Ovary (tissue), 7 donors: ENCODE measurements at regions not wholly inside any gene's neighbourhood (a gene's known extent, or its start where the extent isn't known, plus 50 kb on each side); places are given as distances from the start of the nearest gene placed in this dataset.

Source experiments
- DNase-seq, 5 donors: peaks; one replicate each; pipeline ENCODE4 v3.0.0-alpha.2; 2019 to 2020
- H3K27ac ChIP-seq, 2 donors: fragments of 200-600 bp; one replicate each; pipeline versions ENCODE4 v1.5.1 to v1.8.0; 2019 to 2022
- H3K27me3 ChIP-seq: fragments of 200-600 bp; one replicate; pipeline ENCODE4 v1.8.0; 2022
- H3K36me3 ChIP-seq: fragments of 200-600 bp; sonication (generic); one replicate; pipeline ENCODE4 v1.5.1; 2019
- H3K4me1 ChIP-seq: one replicate; pipeline ENCODE4 v1.8.1; 2013; ENCODE audit warnings: mild to moderate bottlenecking, moderate library complexity; ENCODE audit not compliant: insufficient read depth
- H3K4me3 ChIP-seq: fragments of 200-600 bp; sonication (generic); one replicate; pipeline ENCODE4 v1.5.1; 2017
- H3K9me3 ChIP-seq, 2 donors: fragments of 200-600 bp in 1 of 2; sonication (generic) in 1 of 2; one replicate each; pipeline versions ENCODE4 v1.5.1 to v1.8.1; 2013 to 2019; ENCODE audit warnings: mild to moderate bottlenecking in 1 of 2, moderate library complexity in 1 of 2
- CTCF ChIP-seq, 3 donors: fragments of 450-650 bp in 2 of 3; fragments of 200-600 bp in 1 of 3; IDR thresholded peaks; one replicate each; pipeline versions ENCODE4 v1.5.1 to v1.8.0; 2016 to 2022; ENCODE audit warnings: antibody characterized with exemption in 3 of 3, mild to moderate bottlenecking in 1 of 3
- EP300 ChIP-seq: sonication (generic); formaldehyde crosslinking; IDR thresholded peaks from one replicate; pipeline ENCODE4 v1.6.1; 2017; ENCODE audit warnings: antibody characterized with exemption
- POLR2A ChIP-seq: fragments of 450-650 bp; IDR thresholded peaks from one replicate; pipeline ENCODE4 v1.6.1; 2017; ENCODE audit warnings: antibody characterized with exemption, mild to moderate bottlenecking, moderate library complexity
- WGBS, 3 donors: extraction: QIAGEN DNeasy Blood & Tissue Kit in 1 of 3; methylation state at CpG; one replicate each; pipeline versions ENCODE4 v1.1.5 to v1.1.7; 2013 to 2017; 5-methylcytosine and 5-hydroxymethylcytosine counted together
- intact Hi-C, 4 donors: fragments of 100-400 bp; cut with DNase I; formaldehyde crosslinking; loops; one replicate each; pipeline versions ENCODE4 v1.11.0 to v1.15.1; 2022 to 2023
- donor health status: DM: no; HTN: no; CAD: no; lungs with moderate emphysema.
- donor health status: DM: no; HTN: no; CAD: no.
- donor health status: Bipolar disorder and iron deficiency.
- donor health status: DM: no; HTN: no; CAD: no.
- donor health status: DM: yes; HTN: yes; CAD: no.

GRCh38 chr11:106288057-106288456 lies 210.6 kb downstream of the AASDHPPT start:
- no peak for TF ChIP-seq POLR2A
- TF ChIP-seq CTCF (IDR thresholded peaks at IDR 0.05), result no peak
- Histone ChIP-seq H3K27me3 (no peaks in the 10 kb centered on the region), H3K4me1 (no peaks in the 10 kb centered on the region), H3K36me3 (no peaks in the 10 kb centered on the region), H3K9me3 (no peaks in the 10 kb centered on the region), H3K27ac (no peak overlapping the region), H3K4me3 (no peak overlapping the region)
- DNase-seq, result no peak
- WGBS, 3 donors, result 93 to 96% (median 94%) methylated on average over 3 of the region's 3 CpGs
- intact Hi-C loops, result no loop called here

- Histone ChIP-seq H3K4me1 (no peaks in the 10 kb centered on the region), H3K36me3 (no peaks in the 10 kb centered on the region), H3K27ac (no peak overlapping the region), H3K4me3 (no peak overlapping the region), H3K9me3 (no peaks in the 10 kb centered on the region), H3K27me3 (no peaks in the 10 kb centered on the region)
- WGBS, 3 donors, result 48 to 75% (median 71%) methylated on average over 1 of the region's 1 CpG
- DNase-seq, result no peak
- TF ChIP-seq POLR2A (no peak), CTCF (IDR thresholded peaks at IDR 0.05) (no peak), EP300 (no peak)
- intact Hi-C loops, result no loop called here
Observed at GRCh38 chr11:106288822-106289387, 211.4 kb downstream of the AASDHPPT start.

- Histone ChIP-seq H3K9me3 (no peaks in the 10 kb centered on the region), H3K36me3 (no peaks in the 10 kb centered on the region), H3K27me3 (no peaks in the 10 kb centered on the region), H3K4me3 (no peak overlapping the region), H3K4me1 (no peaks in the 10 kb centered on the region), H3K27ac (no peak overlapping the region)
- no peak for DNase-seq
- WGBS, 3 donors, result 91 to 93% (median 92%) methylated on average over 3 of the region's 3 CpGs
- intact Hi-C loops, result no loop called here
- TF ChIP-seq CTCF (IDR thresholded peaks at IDR 0.05), result no peak
- TF ChIP-seq POLR2A, result no peak
- TF ChIP-seq EP300, result no peak
Observed at GRCh38 chr11:106292526-106292925, 215.1 kb downstream of the AASDHPPT start.

- no peaks in the 10 kb centered on the region for H3K27me3 ChIP-seq
- intact Hi-C loops, result no loop called here
- H3K4me1 ChIP-seq, result no peaks in the 10 kb centered on the region
- no peak overlapping the region for H3K4me3 ChIP-seq
- no peak for TF ChIP-seq EP300
- no peak for TF ChIP-seq CTCF (IDR thresholded peaks at IDR 0.05)
- TF ChIP-seq POLR2A, result no peak
- DNase-seq, result no peak
- H3K9me3 ChIP-seq, result peaks cover 0 to 3% of the 10 kb centered on the region in 2 donors
- no peak overlapping the region for H3K27ac ChIP-seq
- H3K36me3 ChIP-seq, result no peaks in the 10 kb centered on the region
Observed at GRCh38 chr11:106295974-106296373, 218.5 kb downstream of the AASDHPPT start.
